Mesenchymal stem cell (in vitro differentiated cells and primary cell): ENCODE measurements at regions not wholly inside any gene's neighbourhood (a gene's known extent, or its start where the extent isn't known, plus 50 kb on each side); places are given as distances from the start of the nearest gene placed in this dataset.

Experiments
- DNase-seq: peaks from one replicate; pipeline ENCODE4 v3.0.0-alpha.2; 2013
- H2AFZ ChIP-seq: one replicate; pipeline ENCODE4 v1.6.1; 2013; ENCODE audit warnings: low read depth, mild to moderate bottlenecking, control low read depth, inconsistent platforms, low read length, moderate library complexity
- H2AK5ac ChIP-seq: 2 replicates; pipeline ENCODE4 v1.6.1; 2013; ENCODE audit warnings: low read length, moderate library complexity, mild to moderate bottlenecking, inconsistent platforms; ENCODE audit not compliant: severe bottlenecking
- H2BK120ac ChIP-seq: one replicate; pipeline ENCODE4 v1.6.1; 2013; ENCODE audit warnings: low read depth, mild to moderate bottlenecking, inconsistent platforms, low read length, moderate library complexity
- H2BK12ac ChIP-seq, 2 experiments: one replicate each; pipeline ENCODE4 v1.6.1; 2013; ENCODE audit warnings: inconsistent platforms in 2 of 2, low read length in 2 of 2, mild to moderate bottlenecking in 2 of 2, moderate library complexity in 2 of 2, control low read depth in 1 of 2
- H2BK15ac ChIP-seq: one replicate; pipeline ENCODE4 v1.6.1; 2013; ENCODE audit warnings: mild to moderate bottlenecking, low read depth, inconsistent platforms; ENCODE audit not compliant: poor library complexity, severe bottlenecking
- H2BK5ac ChIP-seq: 2 replicates; pipeline ENCODE4 v1.6.1; 2013; ENCODE audit warnings: low read depth, mild to moderate bottlenecking, low read length, control low read depth, inconsistent platforms; ENCODE audit not compliant: poor library complexity, severe bottlenecking
- H3K14ac ChIP-seq, 2 experiments: one replicate each; pipeline ENCODE4 v1.6.1; 2013; ENCODE audit warnings: inconsistent platforms in 2 of 2, low read length in 2 of 2, control low read depth in 1 of 2, mild to moderate bottlenecking in 1 of 2, moderate library complexity in 1 of 2
- H3K18ac ChIP-seq, 2 experiments: one replicate each; pipeline ENCODE4 v1.6.1; 2013; ENCODE audit warnings: inconsistent platforms in 2 of 2, low read length in 2 of 2, control low read depth in 1 of 2, low read depth in 1 of 2, mild to moderate bottlenecking in 1 of 2
- H3K23ac ChIP-seq, 2 experiments: one replicate each; pipeline ENCODE4 v1.6.1; 2013; ENCODE audit warnings: inconsistent platforms in 2 of 2, low read length in 2 of 2, mild to moderate bottlenecking in 2 of 2, moderate library complexity in 2 of 2, control low read depth in 1 of 2
- H3K27ac ChIP-seq: 2 replicates; pipeline ENCODE4 v1.5.1; 2013; ENCODE audit warnings: mild to moderate bottlenecking, moderate library complexity, low read length, control low read depth, inconsistent platforms; ENCODE audit not compliant: poor library complexity, severe bottlenecking
- H3K27me3 ChIP-seq, 2 experiments: 2 replicates each; pipeline versions ENCODE4 v1.6.1 to v1.7.0; 2013; ENCODE audit warnings: low read length in 2 of 2, mild to moderate bottlenecking in 2 of 2, moderate library complexity in 2 of 2, control low read depth in 1 of 2, inconsistent platforms in 1 of 2; ENCODE audit not compliant: control insufficient read depth in 1 of 2, insufficient read depth in 1 of 2
- H3K36me3 ChIP-seq, 2 experiments: 2 replicates each; pipeline versions ENCODE4 v1.6.1 to v1.7.0; 2013; ENCODE audit warnings: low read length in 2 of 2, control low read depth in 1 of 2, inconsistent platforms in 1 of 2, low read depth in 1 of 2, mild to moderate bottlenecking in 1 of 2; ENCODE audit not compliant: insufficient read depth in 2 of 2, control insufficient read depth in 1 of 2
- H3K4ac ChIP-seq, 2 experiments: one replicate each; pipeline ENCODE4 v1.6.1; 2013; ENCODE audit warnings: inconsistent platforms in 2 of 2, low read length in 2 of 2, mild to moderate bottlenecking in 2 of 2, moderate library complexity in 2 of 2, control low read depth in 1 of 2, low read depth in 1 of 2
- H3K4me1 ChIP-seq: 2 replicates; pipeline ENCODE4 v1.6.1; 2013; ENCODE audit warnings: low read depth, low read length, control low read depth; ENCODE audit not compliant: control insufficient read depth, insufficient read depth
- H3K4me2 ChIP-seq: 2 replicates; pipeline ENCODE4 v1.6.1; 2013; ENCODE audit warnings: low read length, mild to moderate bottlenecking, inconsistent platforms; ENCODE audit not compliant: poor library complexity, severe bottlenecking
- H3K4me3 ChIP-seq, 2 experiments: 2 replicates each; pipeline versions ENCODE4 v1.5.1 to v1.7.0; 2013; ENCODE audit warnings: low read length in 2 of 2, mild to moderate bottlenecking in 2 of 2, control low read depth in 1 of 2, low read depth in 1 of 2; ENCODE audit not compliant: insufficient read depth in 1 of 2
- H3K79me1 ChIP-seq: replicated peaks from 2 replicates; pipeline ENCODE4 v1.6.1; 2013; ENCODE audit warnings: mild to moderate bottlenecking, control low read depth, low read length, inconsistent platforms; ENCODE audit not compliant: poor library complexity, severe bottlenecking
- H3K9ac ChIP-seq: 2 replicates; pipeline ENCODE4 v1.7.0; 2013; ENCODE audit warnings: mild to moderate bottlenecking, low read length, moderate library complexity
- H3K9me3 ChIP-seq: 2 replicates; pipeline ENCODE4 v1.7.0; 2013; ENCODE audit warnings: mild to moderate bottlenecking, low read length; ENCODE audit not compliant: control insufficient read depth
- H4K8ac ChIP-seq: one replicate; pipeline ENCODE4 v1.6.1; 2013; ENCODE audit warnings: inconsistent platforms, mild to moderate bottlenecking, low read length, moderate library complexity
- H4K91ac ChIP-seq: one replicate; pipeline ENCODE4 v1.6.1; 2013; ENCODE audit warnings: mild to moderate bottlenecking, low read length, inconsistent platforms
- WGBS: methylation state at CpG from one replicate; pipeline ENCODE4 v1.1.7; 2013; ENCODE audit warnings: mixed read lengths; 5-methylcytosine and 5-hydroxymethylcytosine counted together

- Histone ChIP-seq H2BK15ac (no peak overlapping the region), H4K91ac (no peak overlapping the region), H3K36me3 (no peaks in the 10 kb centered on the region), H2AK5ac (no peak overlapping the region), H2BK120ac (no peak overlapping the region), H4K8ac (no peak overlapping the region), H3K4ac (no peak overlapping the region), H2AFZ (no peak overlapping the region), H3K4me1 (peaks cover 6% of the 10 kb centered on the region), H2BK12ac (no peak overlapping the region), H3K4me3 (no peak overlapping the region), H2BK5ac (no peak overlapping the region), H3K23ac (no peak overlapping the region), H3K4me2 (no peak overlapping the region), H3K79me1 (no peaks in the 10 kb centered on the region), H3K18ac (no peak overlapping the region), H3K27ac (no peak overlapping the region), H3K9ac (no peak overlapping the region), H3K14ac (no peak overlapping the region), H3K27me3 (peaks cover 13 to 38% of the 10 kb centered on the region in 2 experiments), H3K9me3 (no peaks in the 10 kb centered on the region)
- no peak for DNase-seq
- WGBS = 72% methylated on average over 28 of the region's 28 CpGs
Observed at GRCh38 chr10:78913219-78914059, 155.3 kb upstream of the ZMIZ1 start.

GRCh38 chr10:78914060-78914378, 154.7 kb upstream of the ZMIZ1 start:
- Histone ChIP-seq H3K27ac (no peak overlapping the region), H3K9me3 (no peaks in the 10 kb centered on the region), H2BK12ac (no peak overlapping the region), H3K4me2 (no peak overlapping the region), H3K9ac (no peak overlapping the region), H3K4ac (no peak overlapping the region), H4K8ac (no peak overlapping the region), H4K91ac (no peak overlapping the region), H3K18ac (no peak overlapping the region), H2BK5ac (no peak overlapping the region), H3K4me1 (peaks cover 7% of the 10 kb centered on the region), H3K27me3 (peaks cover 13 to 36% of the 10 kb centered on the region in 2 experiments), H3K14ac (no peak overlapping the region), H3K36me3 (no peaks in the 10 kb centered on the region), H3K4me3 (no peak overlapping the region), H2BK120ac (no peak overlapping the region), H3K23ac (no peak overlapping the region), H2AFZ (no peak overlapping the region), H2AK5ac (no peak overlapping the region), H2BK15ac (no peak overlapping the region), H3K79me1 (no peaks in the 10 kb centered on the region)
- 80% methylated on average over 10 of the region's 10 CpGs for WGBS
- no peak for DNase-seq

- Histone ChIP-seq H4K91ac (peak overlapping the region; percentile 37), H2BK15ac (no peak overlapping the region), H2AK5ac (peak overlapping the region; percentile 35), H2BK5ac (no peak overlapping the region), H3K4me2 (no peak overlapping the region), H3K14ac (peak overlapping the region in 1 of 2 experiments; percentile 56), H3K27ac (no peak overlapping the region), H3K4me3 (no peak overlapping the region), H3K18ac (no peak overlapping the region), H3K9me3 (no peaks in the 10 kb centered on the region), H2BK120ac (no peak overlapping the region), H2AFZ (no peak overlapping the region), H3K4me1 (peaks cover 8% of the 10 kb centered on the region), H3K79me1 (no peaks in the 10 kb centered on the region), H3K4ac (no peak overlapping the region), H3K27me3 (peaks cover 13 to 37% of the 10 kb centered on the region in 2 experiments), H4K8ac (no peak overlapping the region), H2BK12ac (peak overlapping the region in 1 of 2 experiments; percentile 78), H3K36me3 (no peaks in the 10 kb centered on the region), H3K23ac (peak overlapping the region in 1 of 2 experiments; percentile 18), H3K9ac (no peak overlapping the region)
- 100% methylated on average over 3 of the region's 9 CpGs for WGBS
- DNase-seq = no peak
Observed at GRCh38 chr10:78914502-78915189, 154.1 kb upstream of the ZMIZ1 start.

GRCh38 chr10:78915190-78915518, 153.6 kb upstream of the ZMIZ1 start:
- Histone ChIP-seq H3K27me3 (peaks cover 13 to 34% of the 10 kb centered on the region in 2 experiments), H2BK120ac (no peak overlapping the region), H4K8ac (no peak overlapping the region), H3K4me2 (no peak overlapping the region), H3K4ac (no peak overlapping the region), H3K79me1 (no peaks in the 10 kb centered on the region), H4K91ac (no peak overlapping the region), H2BK12ac (no peak overlapping the region), H3K4me1 (peaks cover 8% of the 10 kb centered on the region), H3K14ac (no peak overlapping the region), H3K4me3 (no peak overlapping the region), H2BK15ac (no peak overlapping the region), H2BK5ac (no peak overlapping the region), H2AK5ac (no peak overlapping the region), H3K9ac (no peak overlapping the region), H3K9me3 (no peaks in the 10 kb centered on the region), H3K36me3 (no peaks in the 10 kb centered on the region), H3K18ac (no peak overlapping the region), H2AFZ (no peak overlapping the region), H3K23ac (no peak overlapping the region), H3K27ac (no peak overlapping the region)
- DNase-seq = no peak
- 97% methylated on average over 3 of the region's 4 CpGs for WGBS
